GM18909 (cell line): ENCODE measurements at regions not wholly inside any gene's neighbourhood (a gene's known extent, or its start where the extent isn't known, plus 50 kb on each side); places are given as distances from the start of the nearest gene placed in this dataset.

Experiments
- ATAC-seq: cut with Tn5 transposase; IDR thresholded peaks from one replicate; pipeline ENCODE4 v1.9.1; 2021; ENCODE audit warnings: mild to moderate bottlenecking; ENCODE audit not compliant: unreplicated experiment, poor library complexity

- no peak for ATAC-seq
Observed at GRCh38 chrX:6708676-6709380, 173.9 kb upstream of the VCX3A start.

GRCh38 chrX:6708041-6708440 is 173.1 kb upstream of the VCX3A start:
- no peak for ATAC-seq

- no peak for ATAC-seq
Observed at GRCh38 chrX:6707497-6707896, 172.6 kb upstream of the VCX3A start.

GRCh38 chrX:6701085-6701484 is 166.2 kb upstream of the VCX3A start:
- ATAC-seq = no peak

- no peak for ATAC-seq
Observed at GRCh38 chrX:6695717-6696116, 160.8 kb upstream of the VCX3A start.

- ATAC-seq = no peak
Observed at GRCh38 chrX:6694977-6695376, 160.1 kb upstream of the VCX3A start.

GRCh38 chrX:6694221-6694620 is 159.3 kb upstream of the VCX3A start:
- no peak for ATAC-seq

- no peak for ATAC-seq
Observed at GRCh38 chrX:6693051-6693450, 158.1 kb upstream of the VCX3A start.

- ATAC-seq = no peak
Observed at GRCh38 chrX:6685489-6685888, 150.6 kb upstream of the VCX3A start.

- no peak for ATAC-seq
Observed at GRCh38 chrX:6683353-6683752, 148.4 kb upstream of the VCX3A start.

- no peak for ATAC-seq
Observed at GRCh38 chrX:6681521-6682145, 146.7 kb upstream of the VCX3A start.

- no peak for ATAC-seq
Observed at GRCh38 chrX:6679988-6680387, 145.1 kb upstream of the VCX3A start.

GRCh38 chrX:6679550-6679949 is 144.6 kb upstream of the VCX3A start:
- ATAC-seq = no peak

- ATAC-seq = no peak
Observed at GRCh38 chrX:6678313-6678712, 143.4 kb upstream of the VCX3A start.

- ATAC-seq = no peak
Observed at GRCh38 chrX:6674734-6675133, 139.8 kb upstream of the VCX3A start.

GRCh38 chrX:6667048-6667768 is 132.3 kb upstream of the VCX3A start:
- ATAC-seq = peak; percentile 53

- ATAC-seq = no peak
Observed at GRCh38 chrX:6666624-6667023, 131.7 kb upstream of the VCX3A start.

- ATAC-seq = no peak
Observed at GRCh38 chrX:6661736-6662135, 126.8 kb upstream of the VCX3A start.

- no peak for ATAC-seq
Observed at GRCh38 chrX:6660567-6661264, 125.8 kb upstream of the VCX3A start.

GRCh38 chrX:6645216-6645615 is 110.3 kb upstream of the VCX3A start:
- ATAC-seq = no peak

GRCh38 chrX:6644411-6644810 is 109.5 kb upstream of the VCX3A start:
- no peak for ATAC-seq
